Fibroblast of lung (primary cell): ENCODE measurements at regions not wholly inside any gene's neighbourhood (a gene's known extent, or its start where the extent isn't known, plus 50 kb on each side); places are given as distances from the start of the nearest gene placed in this dataset.

ENCODE experiments used
- DNase-seq, 2 donors: peaks; one replicate each; pipeline versions ENCODE4 v3.0.0 to v3.0.0-alpha.2; 2010; ENCODE audit warnings: low read depth in 2 of 2
- H2AFZ ChIP-seq: 2 replicates; pipeline ENCODE4 v1.5.1; 2012; ENCODE audit warnings: low read length, control low read depth, inconsistent platforms
- H3K27ac ChIP-seq: 2 replicates; pipeline ENCODE4 v1.5.1; 2011; ENCODE audit warnings: low read length, control low read depth; ENCODE audit not compliant: insufficient read depth
- H3K27me3 ChIP-seq: 2 replicates; pipeline ENCODE4 v1.5.1; 2011; ENCODE audit warnings: mild to moderate bottlenecking, low read length; ENCODE audit not compliant: control insufficient read depth, insufficient read depth
- H3K36me3 ChIP-seq: 2 replicates; pipeline ENCODE4 v1.5.1; 2011; ENCODE audit warnings: low read length; ENCODE audit not compliant: control insufficient read depth, insufficient read depth
- H3K4me1 ChIP-seq: 2 replicates; pipeline ENCODE4 v1.5.1; 2011; ENCODE audit warnings: low read length; ENCODE audit not compliant: control insufficient read depth, insufficient read depth; ENCODE audit errors: extremely low read depth
- H3K4me2 ChIP-seq: 2 replicates; pipeline ENCODE4 v1.5.1; 2011; ENCODE audit warnings: low read length, control low read depth; ENCODE audit not compliant: insufficient read depth; ENCODE audit errors: extremely low read depth
- H3K4me3 ChIP-seq, 4 experiments: fragments of 200-600 bp in 1 of 4; sonication (generic) in 1 of 4; replicated peaks in 1 of 4; 2 replicates each; pipeline ENCODE4 v1.5.1; 2011 to 2016; ENCODE audit warnings: low read length in 4 of 4, low read depth in 3 of 4, mild to moderate bottlenecking in 3 of 4, control low read depth in 2 of 4, inconsistent platforms in 1 of 4, mixed read lengths in 1 of 4; ENCODE audit not compliant: insufficient read depth in 1 of 4; ENCODE audit errors: control extremely low read depth in 1 of 4
- H3K79me2 ChIP-seq: 2 replicates; pipeline ENCODE4 v1.5.1; 2012; ENCODE audit warnings: mild to moderate bottlenecking, low read length, inconsistent platforms; ENCODE audit not compliant: control insufficient read depth, insufficient read depth
- H3K9ac ChIP-seq: 2 replicates; pipeline ENCODE4 v1.5.1; 2011; ENCODE audit warnings: mild to moderate bottlenecking, low read length, control low read depth; ENCODE audit not compliant: insufficient read depth
- H3K9me3 ChIP-seq: 2 replicates; pipeline ENCODE4 v1.5.1; 2012; ENCODE audit warnings: low read depth, low read length; ENCODE audit not compliant: control insufficient read depth, insufficient read depth
- H4K20me1 ChIP-seq: 2 replicates; pipeline ENCODE4 v1.5.1; 2011; ENCODE audit warnings: low read length; ENCODE audit not compliant: control insufficient read depth, insufficient read depth; ENCODE audit errors: extremely low read depth
- CTCF ChIP-seq, 2 donors: IDR thresholded peaks in 1 of 2; conservative IDR thresholded peaks in 1 of 2; 1 replicate in 1 of 2; 2 replicates in 1 of 2; pipeline ENCODE4 v1.5.1; 2011 to 2012; ENCODE audit warnings: low read length in 2 of 2, control low read depth in 1 of 2, inconsistent platforms in 1 of 2, low read depth in 1 of 2, mild to moderate bottlenecking in 1 of 2
- EZH2 ChIP-seq: IDR thresholded peaks from 2 replicates; pipeline ENCODE4 v1.5.1; 2012; ENCODE audit warnings: low read length, control low read depth, mild to moderate bottlenecking; ENCODE audit errors: missing control alignments

GRCh38 chr9:134217431-134218210 lies 53.3 kb upstream of the RNU6ATAC start:
- Histone ChIP-seq H3K9ac (no peak overlapping the region), H3K27ac (no peak overlapping the region), H3K79me2 (no peaks in the 10 kb centered on the region), H2AFZ (no peak overlapping the region), H3K4me1 (peaks cover 13% of the 10 kb centered on the region), H3K9me3 (no peaks in the 10 kb centered on the region), H4K20me1 (no peaks in the 10 kb centered on the region), H3K4me3 (no peak overlapping the region), H3K36me3 (no peaks in the 10 kb centered on the region), H3K27me3 (no peaks in the 10 kb centered on the region), H3K4me2 (no peak overlapping the region)
- no peak for TF ChIP-seq EZH2
- TF ChIP-seq CTCF (conservative IDR thresholded peaks at IDR 0.05 in 1 of 2, IDR thresholded peaks at IDR 0.05 in 1 of 2; ENCODE audit: low read depth in 1 of 2, low read length in 2 of 2), result peak in 1 of 2 donors; percentile 8
- no peak for DNase-seq

- Histone ChIP-seq H3K36me3 (no peaks in the 10 kb centered on the region), H3K4me3 (no peak overlapping the region), H3K4me2 (no peak overlapping the region), H4K20me1 (no peaks in the 10 kb centered on the region), H3K27ac (no peak overlapping the region), H3K4me1 (peaks cover 13% of the 10 kb centered on the region), H2AFZ (no peak overlapping the region), H3K27me3 (no peaks in the 10 kb centered on the region), H3K9ac (no peak overlapping the region), H3K79me2 (no peaks in the 10 kb centered on the region), H3K9me3 (no peaks in the 10 kb centered on the region)
- DNase-seq, result no peak
- TF ChIP-seq CTCF (conservative IDR thresholded peaks at IDR 0.05 in 1 of 2, IDR thresholded peaks at IDR 0.05 in 1 of 2; ENCODE audit: low read depth in 1 of 2, low read length in 2 of 2) (no peak), EZH2 (no peak)
Observed at GRCh38 chr9:134218230-134218629, 53.9 kb upstream of the RNU6ATAC start.

- peaks cover 13% of the 10 kb centered on the region for H3K4me1 ChIP-seq
- no peak overlapping the region for H3K4me2 ChIP-seq
- DNase-seq, result no peak
- no peaks in the 10 kb centered on the region for H3K27me3 ChIP-seq
- no peaks in the 10 kb centered on the region for H3K36me3 ChIP-seq
- no peak overlapping the region for H2AFZ ChIP-seq
- H3K9ac ChIP-seq, result no peak overlapping the region
- no peaks in the 10 kb centered on the region for H3K79me2 ChIP-seq
- no peak overlapping the region for H3K27ac ChIP-seq
- TF ChIP-seq EZH2 (no peak), CTCF (conservative IDR thresholded peaks at IDR 0.05 in 1 of 2, IDR thresholded peaks at IDR 0.05 in 1 of 2; ENCODE audit: low read depth in 1 of 2, low read length in 2 of 2) (no peak)
- H4K20me1 ChIP-seq, result no peaks in the 10 kb centered on the region
- no peaks in the 10 kb centered on the region for H3K9me3 ChIP-seq
- H3K4me3 ChIP-seq, result no peak overlapping the region
Observed at GRCh38 chr9:134219646-134220060, 55.3 kb upstream of the RNU6ATAC start.
